Kidney (tissue), 13 donors: ENCODE measurements at regions not wholly inside any gene's neighbourhood (a gene's known extent, or its start where the extent isn't known, plus 50 kb on each side); places are given as distances from the start of the nearest gene placed in this dataset.

ENCODE experiments used
- DNase-seq, 5 donors: peaks; one replicate each; pipeline ENCODE4 v3.0.0-alpha.2; 2013 to 2020
- FAIRE-seq: peaks from 2 replicates; lab custom pipeline; 2012; peaks lifted over from hg19 to GRCh38; lab: Jason Lieb, UNC
- H3K27ac ChIP-seq, 2 donors: one replicate each; pipeline ENCODE4 v1.7.0; 2013; ENCODE audit warnings: low read depth in 2 of 2, low read length in 2 of 2, inconsistent platforms in 1 of 2
- H3K27me3 ChIP-seq: one replicate; pipeline ENCODE4 v1.7.1; 2013; ENCODE audit warnings: low read length, inconsistent platforms; ENCODE audit not compliant: control insufficient read depth, insufficient read depth
- H3K36me3 ChIP-seq, 3 donors: one replicate each; pipeline versions ENCODE4 v1.7.0 to v1.7.1; 2013; ENCODE audit warnings: low read length in 3 of 3, control low read depth in 1 of 3, inconsistent platforms in 1 of 3; ENCODE audit not compliant: insufficient read depth in 3 of 3, control insufficient read depth in 2 of 3
- H3K4me1 ChIP-seq, 3 donors: one replicate each; pipeline versions ENCODE4 v1.7.0 to v1.7.1; 2013; ENCODE audit warnings: low read length in 3 of 3, inconsistent platforms in 1 of 3, low read depth in 1 of 3; ENCODE audit not compliant: control insufficient read depth in 2 of 3, insufficient read depth in 2 of 3
- H3K4me3 ChIP-seq, 3 donors: one replicate each; pipeline versions ENCODE4 v1.7.0 to v1.8.1; 2013; ENCODE audit warnings: low read length in 3 of 3, control low read depth in 1 of 3, inconsistent platforms in 1 of 3
- H3K9ac ChIP-seq, 3 donors: one replicate each; pipeline versions ENCODE4 v1.7.0 to v1.7.1; 2013; ENCODE audit warnings: low read length in 3 of 3, control low read depth in 1 of 3, inconsistent platforms in 1 of 3
- H3K9me3 ChIP-seq, 3 donors: one replicate each; pipeline versions ENCODE4 v1.7.0 to v1.7.1; 2013; ENCODE audit warnings: low read length in 3 of 3, control low read depth in 1 of 3, inconsistent platforms in 1 of 3; ENCODE audit not compliant: control insufficient read depth in 2 of 3, insufficient read depth in 1 of 3
- CTCF ChIP-seq: IDR thresholded peaks from 3 replicates; pipeline ENCODE4 v1.5.1; 2012; ENCODE audit warnings: mild to moderate bottlenecking, moderate library complexity, borderline replicate concordance; ENCODE audit not compliant: insufficient read depth; ENCODE audit errors: extremely low read depth
- intact Hi-C: fragments of 100-400 bp; cut with DNase I; formaldehyde crosslinking; loops from one replicate; pipeline ENCODE4 v1.11.1; 2022
- donor health status: control.
- donor health status: control.
- donor health status: control.
- donor health status: control.
- donor health status: control.
- donor health status: DM: yes; HTN: yes; CAD: no.
- donor health status: Normal renal cell carcinoma (clear cell type).

- Histone ChIP-seq H3K9ac (no peak overlapping the region), H3K27me3 (no peaks in the 10 kb centered on the region), H3K9me3 (no peaks in the 10 kb centered on the region), H3K4me1 (no peaks in the 10 kb centered on the region), H3K4me3 (no peak overlapping the region), H3K27ac (no peak overlapping the region), H3K36me3 (no peaks in the 10 kb centered on the region)
- DNase-seq (no peak), FAIRE-seq (no peak)
- intact Hi-C loops, result no loop called here
- TF ChIP-seq CTCF, result no peak
Measured at GRCh38 chr12:115375186-115375991, 691.4 kb upstream of the TBX3 start.

- Histone ChIP-seq H3K9me3 (no peaks in the 10 kb centered on the region), H3K4me1 (no peaks in the 10 kb centered on the region), H3K27ac (no peak overlapping the region), H3K27me3 (no peaks in the 10 kb centered on the region), H3K36me3 (no peaks in the 10 kb centered on the region), H3K9ac (no peak overlapping the region), H3K4me3 (no peak overlapping the region)
- no peak for FAIRE-seq
- no peak for DNase-seq
- TF ChIP-seq CTCF, result no peak
- intact Hi-C loops, result no loop called here
Measured at GRCh38 chr12:115374480-115375185, 690.7 kb upstream of the TBX3 start.

GRCh38 chr12:115371711-115372110 lies 687.7 kb upstream of the TBX3 start:
- H3K9ac ChIP-seq, result no peak overlapping the region
- intact Hi-C loops, result no loop called here

More at GRCh38 chr12:115371711-115372110, 687.7 kb upstream of the TBX3 start:
- Histone ChIP-seq H3K4me1 (peaks cover 0 to 2% (median 0%) of the 10 kb centered on the region in 3 donors), H3K9me3 (no peaks in the 10 kb centered on the region), H3K27me3 (no peaks in the 10 kb centered on the region), H3K27ac (no peak overlapping the region), H3K4me3 (no peak overlapping the region), H3K36me3 (no peaks in the 10 kb centered on the region)
- TF ChIP-seq CTCF, result no peak
- no peak for FAIRE-seq
- no peak for DNase-seq
